ENCODE measurements at regions not wholly inside any gene's neighbourhood (a gene's known extent, or its start where the extent isn't known, plus 50 kb on each side); places are given as distances from the start of the nearest gene placed in this dataset.
"Not testable (repeated sequence)": the region's sequence is repeated elsewhere in the genome, so short reads cannot be mapped to it uniquely, and the experiment has no call there.

- in situ Hi-C loops (cut with HindIII; ENCODE audit: low sequenced_read_pairs), result no loop called here
Measured at GRCh38 chr9:85112391-85112790, 442.9 kb downstream of the NTRK2 start.

DNA sequence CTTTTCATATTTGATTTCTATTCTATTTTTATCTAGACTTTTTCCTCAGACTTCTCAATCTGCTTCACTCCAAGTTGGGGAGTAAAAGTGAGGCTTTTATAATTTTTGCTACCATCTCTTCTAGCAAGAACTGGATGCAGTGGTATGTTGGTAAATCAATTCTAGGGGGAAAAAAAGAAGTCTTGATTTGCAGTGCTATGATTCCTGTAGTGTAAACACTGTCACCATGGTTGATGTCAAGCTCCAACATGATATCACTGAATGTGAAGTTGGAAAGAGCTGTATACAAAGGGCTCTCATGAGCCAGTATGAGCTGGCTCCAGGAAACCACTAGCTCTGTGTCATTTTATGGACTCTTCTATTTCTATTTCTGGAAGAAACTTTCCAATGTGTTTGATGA, 439.2 kb downstream of the NTRK2 start:
- in situ Hi-C loops (cut with HindIII; ENCODE audit: low sequenced_read_pairs), result no loop called here

- in situ Hi-C loops (cut with HindIII; ENCODE audit: low sequenced_read_pairs), result no loop called here
Measured at GRCh38 chr9:85108229-85108628, 438.7 kb downstream of the NTRK2 start.

DNA sequence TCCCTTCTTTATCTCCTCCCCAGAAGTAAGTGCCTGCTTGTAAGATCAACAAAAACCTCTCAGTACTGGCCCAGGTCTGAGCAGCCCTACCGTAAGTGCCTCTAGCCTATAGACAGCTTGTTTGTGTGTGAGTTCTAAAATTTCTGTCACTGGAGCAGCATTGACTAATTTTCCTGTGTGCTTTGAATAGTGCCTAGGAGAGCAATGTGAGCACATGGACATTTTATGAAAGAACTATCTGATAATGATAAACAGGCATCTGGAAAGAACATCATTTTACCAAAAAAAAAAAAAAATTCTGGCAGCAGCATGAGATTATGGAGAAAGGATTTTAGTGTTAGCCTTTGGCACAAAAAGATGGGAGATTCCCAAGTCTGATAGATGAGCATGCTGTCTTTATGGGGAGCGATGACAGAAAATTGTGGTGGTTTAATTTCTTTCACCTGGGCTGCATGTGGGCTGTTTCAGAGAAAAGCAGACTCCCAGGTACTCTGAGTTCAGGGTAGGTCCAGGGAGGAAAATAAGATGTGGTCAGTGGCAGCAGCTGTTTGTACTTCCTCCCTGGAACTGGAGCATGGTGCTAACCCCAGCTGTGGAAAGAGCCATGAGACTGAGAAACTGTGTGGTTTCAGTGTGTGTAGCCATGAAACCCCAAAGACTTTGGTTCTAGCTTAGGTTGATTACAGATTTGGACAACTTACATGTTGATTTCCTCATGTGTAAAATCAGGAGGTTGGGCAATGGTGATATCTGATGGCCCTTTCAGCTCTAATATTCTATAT, 419.9 kb downstream of the NTRK2 start:
- in situ Hi-C loops (cut with HindIII; ENCODE audit: low sequenced_read_pairs), result no loop called here

DNA sequence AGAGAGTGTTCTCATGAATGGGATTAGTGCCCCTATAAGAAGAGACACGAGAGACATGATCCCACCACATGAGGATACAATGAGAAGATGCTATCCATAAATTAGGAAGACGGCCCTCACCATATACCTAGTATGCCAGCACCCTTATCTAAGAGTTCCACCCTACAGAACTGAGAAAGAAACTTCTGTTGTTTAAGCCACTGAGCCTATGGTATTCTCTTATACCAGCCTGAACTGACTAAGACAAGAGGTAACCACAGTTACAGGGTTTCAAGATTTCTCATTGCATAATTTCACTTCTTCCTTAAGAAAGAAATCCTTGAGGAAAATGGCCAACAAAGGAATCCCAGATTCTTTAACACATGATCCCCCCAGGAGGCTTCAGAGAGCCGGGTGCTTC, 412.4 kb downstream of the NTRK2 start:
- in situ Hi-C loops (cut with HindIII; ENCODE audit: low sequenced_read_pairs), result no loop called here

DNA sequence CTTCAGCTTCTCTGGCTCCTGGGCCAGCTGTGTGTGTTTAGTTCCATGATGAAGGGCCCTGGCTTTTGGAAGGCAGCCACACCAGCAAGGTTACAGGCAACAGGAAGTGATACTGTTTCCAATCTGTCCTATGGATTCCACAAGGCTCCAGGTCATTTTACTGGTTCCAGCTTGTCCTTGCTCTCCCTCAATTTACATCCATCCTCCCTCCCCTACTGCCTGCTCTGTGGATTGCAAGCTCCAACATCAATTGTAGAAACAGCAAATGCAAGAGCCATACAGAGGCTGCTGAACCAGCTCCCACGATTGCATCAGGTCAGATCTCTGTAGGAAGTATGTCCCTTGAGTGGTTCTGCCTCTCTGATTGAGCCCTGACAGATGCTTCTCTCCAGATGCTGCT, 409.8 kb downstream of the NTRK2 start:
- in situ Hi-C loops (cut with HindIII; ENCODE audit: low sequenced_read_pairs), result no loop called here

- in situ Hi-C loops (cut with HindIII; ENCODE audit: low sequenced_read_pairs), result no loop called here
Measured at GRCh38 chr9:85077944-85078343, 408.4 kb downstream of the NTRK2 start.

DNA sequence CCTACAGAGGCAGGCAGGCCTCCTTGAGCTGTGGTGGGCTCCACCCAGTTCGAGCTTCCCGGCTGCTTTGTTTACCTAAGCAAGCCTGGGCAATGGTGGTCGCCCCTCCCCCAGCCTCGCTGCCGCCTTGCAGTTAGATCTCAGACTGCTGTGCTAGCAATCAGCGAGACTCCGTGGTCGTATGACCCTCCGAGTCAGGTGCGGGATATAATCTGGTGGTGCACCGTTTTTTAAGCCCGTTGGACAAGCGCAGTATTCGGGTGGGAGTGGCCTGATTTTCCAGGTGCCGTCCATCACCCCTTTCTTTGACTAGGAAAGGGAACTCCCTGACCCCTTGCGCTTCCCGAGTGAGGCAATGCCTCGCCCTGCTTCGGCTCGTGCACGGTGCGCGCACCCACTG, 407.6 kb downstream of the NTRK2 start:
- in situ Hi-C loops (cut with HindIII; ENCODE audit: low sequenced_read_pairs), result not testable (repeated sequence)

All from DLD1 (cell line).